GM23338 (cell line): ENCODE measurements at regions not wholly inside any gene's neighbourhood (a gene's known extent, or its start where the extent isn't known, plus 50 kb on each side); places are given as distances from the start of the nearest gene placed in this dataset.

Source experiments
- ATAC-seq: fragments of 200-7000 bp; cut with Tn5 transposase; 3 replicates; pipeline ENCODE4 v1.9.1; 2020
- DNase-seq: peaks from one replicate; pipeline ENCODE4 v3.0.0-alpha.2; 2015; ENCODE audit warnings: low spot score
- H2AFZ ChIP-seq: fragments of 200-600 bp; sonication (generic); 2 replicates; pipeline ENCODE4 v1.8.0; 2016; ENCODE audit warnings: antibody characterized with exemption, mild to moderate bottlenecking, moderate library complexity
- H3F3A ChIP-seq: fragments of 200-600 bp; sonication (generic); replicated peaks from 2 replicates; pipeline ENCODE4 v1.8.0; 2017; ENCODE audit warnings: antibody characterized with exemption, mixed run types, low read depth
- H3K27ac ChIP-seq: fragments of 200-600 bp; sonication (generic); 2 replicates; pipeline ENCODE4 v1.6.1; 2016; ENCODE audit warnings: low read depth
- H3K27me3 ChIP-seq: fragments of 200-600 bp; sonication (generic); 2 replicates; pipeline ENCODE4 v1.8.0; 2016; ENCODE audit warnings: mild to moderate bottlenecking, mixed run types, moderate library complexity; ENCODE audit not compliant: insufficient read depth
- H3K36me3 ChIP-seq: fragments of 200-600 bp; sonication (generic); 2 replicates; pipeline ENCODE4 v1.8.0; 2016; ENCODE audit warnings: mild to moderate bottlenecking; ENCODE audit not compliant: insufficient read depth
- H3K4me1 ChIP-seq: fragments of 200-600 bp; sonication (generic); 2 replicates; pipeline ENCODE4 v1.8.0; 2016; ENCODE audit warnings: mild to moderate bottlenecking, moderate library complexity; ENCODE audit not compliant: insufficient read depth
- H3K4me2 ChIP-seq: fragments of 200-600 bp; sonication (generic); 2 replicates; pipeline ENCODE4 v1.7.1; 2017; ENCODE audit warnings: mixed run types
- H3K4me3 ChIP-seq: fragments of 200-600 bp; sonication (generic); 2 replicates; pipeline ENCODE4 v1.6.1; 2016; ENCODE audit warnings: mixed run types
- H3K79me2 ChIP-seq: fragments of 200-600 bp; sonication (generic); replicated peaks from 2 replicates; pipeline ENCODE4 v1.8.0; 2017; ENCODE audit warnings: mild to moderate bottlenecking; ENCODE audit not compliant: insufficient read depth
- H3K9me2 ChIP-seq: fragments of 200-600 bp; sonication (generic); 2 replicates; pipeline ENCODE4 v1.8.0; 2017; ENCODE audit not compliant: insufficient read depth
- H4K20me1 ChIP-seq: fragments of 200-600 bp; sonication (generic); replicated peaks from 2 replicates; pipeline ENCODE4 v1.8.0; 2017; ENCODE audit warnings: mild to moderate bottlenecking; ENCODE audit not compliant: insufficient read depth
- H3K27ac Mint-ChIP-seq: 2 replicates; pipeline ENCODE4 v1.8.0; 2020; ENCODE audit warnings: inconsistent platforms, mild to moderate bottlenecking, moderate library complexity, mixed read lengths
- H3K27me3 Mint-ChIP-seq: 3 replicates; pipeline ENCODE4 v1.8.0; 2022; ENCODE audit warnings: low read depth, mild to moderate bottlenecking, moderate library complexity, mixed read lengths, inconsistent platforms; ENCODE audit not compliant: insufficient read depth, poor library complexity
- H3K36me3 Mint-ChIP-seq: 3 replicates; pipeline ENCODE4 v1.8.0; 2021; ENCODE audit warnings: low read depth, mild to moderate bottlenecking, inconsistent platforms, moderate library complexity, mixed read lengths
- H3K4me1 Mint-ChIP-seq: 3 replicates; pipeline ENCODE4 v1.8.0; 2020; ENCODE audit warnings: mild to moderate bottlenecking, inconsistent platforms, mixed read lengths
- H3K4me3 Mint-ChIP-seq: 3 replicates; pipeline ENCODE4 v1.8.0; 2021; ENCODE audit warnings: moderate library complexity, mild to moderate bottlenecking, inconsistent platforms, mixed read lengths
- H3K9me3 Mint-ChIP-seq: 3 replicates; pipeline ENCODE4 v1.8.0; 2020; ENCODE audit warnings: moderate library complexity, mild to moderate bottlenecking, inconsistent platforms, mixed read lengths
- EZH2 ChIP-seq: fragments of 200-600 bp; sonication (generic); IDR thresholded peaks from one replicate; pipeline ENCODE4 v1.8.0; 2017; ENCODE audit warnings: antibody characterized with exemption, mild to moderate bottlenecking, low read depth; ENCODE audit not compliant: unreplicated experiment
- JUNB ChIP-seq: IDR thresholded peaks from one replicate; pipeline ENCODE4 v1.6.1; 2016; ENCODE audit warnings: antibody characterized with exemption; ENCODE audit not compliant: unreplicated experiment
- NANOG ChIP-seq: IDR thresholded peaks from 2 replicates; pipeline ENCODE4 v1.6.1; 2016; ENCODE audit warnings: antibody characterized with exemption, borderline replicate concordance
- POLR2AphosphoS5 ChIP-seq: IDR thresholded peaks from 2 replicates; pipeline ENCODE4 v1.6.1; 2016; ENCODE audit warnings: antibody characterized with exemption, low read depth
- STAT1 ChIP-seq: IDR thresholded peaks from one replicate; pipeline ENCODE4 v1.6.1; 2016; ENCODE audit warnings: antibody characterized with exemption; ENCODE audit not compliant: unreplicated experiment
- ZNF331 ChIP-seq: fragments of 250-450 bp; sonication (Bioruptor Pico); IDR thresholded peaks from 2 replicates; pipeline ENCODE4 v1.5.0; 2020; ENCODE audit warnings: low read depth, mild to moderate bottlenecking, moderate library complexity
- TF ChIP-seq, protein P1 (sequence below): IDR thresholded peaks from one replicate; pipeline ENCODE4 v1.6.1; 2018; ENCODE audit warnings: antibody characterized with exemption; ENCODE audit not compliant: unreplicated experiment
- TF ChIP-seq, protein P2 (sequence below): IDR thresholded peaks from 2 replicates; pipeline ENCODE4 v1.6.1; 2016; ENCODE audit warnings: antibody characterized with exemption
- TF ChIP-seq, protein P3 (sequence below): fragments of 250-450 bp; sonication (Bioruptor Pico); IDR thresholded peaks from 2 replicates; pipeline ENCODE4 v1.5.0; 2020; ENCODE audit warnings: mild to moderate bottlenecking, moderate library complexity

DNA sequence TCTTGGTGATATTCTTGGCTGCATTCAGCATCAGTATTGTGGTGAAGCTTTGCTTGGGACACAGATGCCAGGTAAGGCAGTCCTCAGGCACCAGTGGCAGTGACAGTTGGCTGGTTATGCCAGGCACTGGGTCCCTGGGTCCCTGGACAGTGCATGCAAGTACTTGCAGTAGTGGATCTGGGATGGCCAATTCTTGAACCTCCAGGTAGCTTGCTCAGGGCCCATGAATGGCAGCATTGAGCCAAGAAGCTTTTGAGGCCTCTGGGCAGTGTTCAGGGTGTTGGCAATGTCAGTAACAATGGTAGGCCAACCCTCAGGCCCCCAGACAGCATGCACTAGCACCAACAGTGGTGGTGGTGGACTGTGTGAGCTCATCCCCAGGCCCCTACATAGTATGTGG lies 106.8 kb upstream of the ANXA10 start:
- H3K4me1 Mint-ChIP-seq: no peaks in the 10 kb centered on the region
- Histone ChIP-seq H3K9me2 (no peaks in the 10 kb centered on the region), H4K20me1 (no peaks in the 10 kb centered on the region), H3K79me2 (no peaks in the 10 kb centered on the region), H3K4me3 (no peak overlapping the region), H3K36me3 (no peaks in the 10 kb centered on the region), H2AFZ (no peak overlapping the region), H3F3A (no peaks in the 10 kb centered on the region), H3K4me2 (no peak overlapping the region), H3K4me1 (no peaks in the 10 kb centered on the region), H3K27ac (no peak overlapping the region), H3K27me3 (no peaks in the 10 kb centered on the region)
- peaks cover 17% of the 10 kb centered on the region; the same call in 2 of the 3 replicates for H3K9me3 Mint-ChIP-seq
- no peak for ATAC-seq
- no peak overlapping the region for H3K27ac Mint-ChIP-seq
- TF ChIP-seq JUNB: no peak
- TF ChIP-seq ZNF331 (CRISPR knock-in tag): no peak
- no peak for TF ChIP-seq POLR2AphosphoS5
- no peak for TF ChIP-seq EZH2
- TF ChIP-seq NANOG: no peak
- TF ChIP-seq, protein P1, sequence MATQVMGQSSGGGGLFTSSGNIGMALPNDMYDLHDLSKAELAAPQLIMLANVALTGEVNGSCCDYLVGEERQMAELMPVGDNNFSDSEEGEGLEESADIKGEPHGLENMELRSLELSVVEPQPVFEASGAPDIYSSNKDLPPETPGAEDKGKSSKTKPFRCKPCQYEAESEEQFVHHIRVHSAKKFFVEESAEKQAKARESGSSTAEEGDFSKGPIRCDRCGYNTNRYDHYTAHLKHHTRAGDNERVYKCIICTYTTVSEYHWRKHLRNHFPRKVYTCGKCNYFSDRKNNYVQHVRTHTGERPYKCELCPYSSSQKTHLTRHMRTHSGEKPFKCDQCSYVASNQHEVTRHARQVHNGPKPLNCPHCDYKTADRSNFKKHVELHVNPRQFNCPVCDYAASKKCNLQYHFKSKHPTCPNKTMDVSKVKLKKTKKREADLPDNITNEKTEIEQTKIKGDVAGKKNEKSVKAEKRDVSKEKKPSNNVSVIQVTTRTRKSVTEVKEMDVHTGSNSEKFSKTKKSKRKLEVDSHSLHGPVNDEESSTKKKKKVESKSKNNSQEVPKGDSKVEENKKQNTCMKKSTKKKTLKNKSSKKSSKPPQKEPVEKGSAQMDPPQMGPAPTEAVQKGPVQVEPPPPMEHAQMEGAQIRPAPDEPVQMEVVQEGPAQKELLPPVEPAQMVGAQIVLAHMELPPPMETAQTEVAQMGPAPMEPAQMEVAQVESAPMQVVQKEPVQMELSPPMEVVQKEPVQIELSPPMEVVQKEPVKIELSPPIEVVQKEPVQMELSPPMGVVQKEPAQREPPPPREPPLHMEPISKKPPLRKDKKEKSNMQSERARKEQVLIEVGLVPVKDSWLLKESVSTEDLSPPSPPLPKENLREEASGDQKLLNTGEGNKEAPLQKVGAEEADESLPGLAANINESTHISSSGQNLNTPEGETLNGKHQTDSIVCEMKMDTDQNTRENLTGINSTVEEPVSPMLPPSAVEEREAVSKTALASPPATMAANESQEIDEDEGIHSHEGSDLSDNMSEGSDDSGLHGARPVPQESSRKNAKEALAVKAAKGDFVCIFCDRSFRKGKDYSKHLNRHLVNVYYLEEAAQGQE: no peak
- TF ChIP-seq STAT1: no peak
- H3K27me3 Mint-ChIP-seq: no peaks in the 10 kb centered on the region
- no peak overlapping the region for H3K4me3 Mint-ChIP-seq
- no peak for DNase-seq
- peaks cover 2% of the 10 kb centered on the region for H3K36me3 Mint-ChIP-seq

DNA sequence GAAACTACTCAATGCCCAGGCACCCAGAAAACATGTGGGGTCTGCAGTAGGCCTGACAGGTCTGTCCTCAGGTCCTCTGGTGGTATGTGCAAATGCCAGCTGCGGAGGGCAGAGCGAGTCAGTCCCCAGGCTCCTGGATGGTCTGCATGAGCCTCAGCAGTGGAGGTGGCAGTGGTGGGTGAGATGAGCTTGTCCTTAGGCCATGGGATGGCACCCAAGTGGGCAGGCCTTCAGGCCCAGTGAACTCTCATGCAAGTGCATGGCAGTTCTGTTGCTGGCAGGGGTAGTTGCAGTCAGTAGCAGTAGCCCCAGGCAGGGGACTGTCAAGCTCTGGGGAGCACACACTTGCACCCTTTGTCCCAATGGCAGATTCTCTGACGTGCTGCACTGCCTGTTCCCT lies 106.3 kb upstream of the ANXA10 start:
- Mint-ChIP-seq H3K4me3 (no peak overlapping the region), H3K4me1 (no peaks in the 10 kb centered on the region), H3K36me3 (peaks cover 2% of the 10 kb centered on the region), H3K27me3 (no peaks in the 10 kb centered on the region), H3K9me3 (peaks cover 17% of the 10 kb centered on the region; the same call in 2 of the 3 replicates), H3K27ac (no peak overlapping the region)
- Histone ChIP-seq H3K36me3 (no peaks in the 10 kb centered on the region), H3K27ac (no peak overlapping the region), H3K27me3 (no peaks in the 10 kb centered on the region), H2AFZ (no peak overlapping the region), H3F3A (no peaks in the 10 kb centered on the region), H3K4me1 (no peaks in the 10 kb centered on the region), H3K9me2 (no peaks in the 10 kb centered on the region), H3K79me2 (no peaks in the 10 kb centered on the region), H4K20me1 (no peaks in the 10 kb centered on the region), H3K4me2 (no peak overlapping the region), H3K4me3 (no peak overlapping the region)
- ATAC-seq (no peak), DNase-seq (no peak)
- TF ChIP-seq, protein P1: no peak
- TF ChIP-seq, protein P2, sequence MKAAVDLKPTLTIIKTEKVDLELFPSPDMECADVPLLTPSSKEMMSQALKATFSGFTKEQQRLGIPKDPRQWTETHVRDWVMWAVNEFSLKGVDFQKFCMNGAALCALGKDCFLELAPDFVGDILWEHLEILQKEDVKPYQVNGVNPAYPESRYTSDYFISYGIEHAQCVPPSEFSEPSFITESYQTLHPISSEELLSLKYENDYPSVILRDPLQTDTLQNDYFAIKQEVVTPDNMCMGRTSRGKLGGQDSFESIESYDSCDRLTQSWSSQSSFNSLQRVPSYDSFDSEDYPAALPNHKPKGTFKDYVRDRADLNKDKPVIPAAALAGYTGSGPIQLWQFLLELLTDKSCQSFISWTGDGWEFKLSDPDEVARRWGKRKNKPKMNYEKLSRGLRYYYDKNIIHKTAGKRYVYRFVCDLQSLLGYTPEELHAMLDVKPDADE: no peak
- TF ChIP-seq, protein P3, sequence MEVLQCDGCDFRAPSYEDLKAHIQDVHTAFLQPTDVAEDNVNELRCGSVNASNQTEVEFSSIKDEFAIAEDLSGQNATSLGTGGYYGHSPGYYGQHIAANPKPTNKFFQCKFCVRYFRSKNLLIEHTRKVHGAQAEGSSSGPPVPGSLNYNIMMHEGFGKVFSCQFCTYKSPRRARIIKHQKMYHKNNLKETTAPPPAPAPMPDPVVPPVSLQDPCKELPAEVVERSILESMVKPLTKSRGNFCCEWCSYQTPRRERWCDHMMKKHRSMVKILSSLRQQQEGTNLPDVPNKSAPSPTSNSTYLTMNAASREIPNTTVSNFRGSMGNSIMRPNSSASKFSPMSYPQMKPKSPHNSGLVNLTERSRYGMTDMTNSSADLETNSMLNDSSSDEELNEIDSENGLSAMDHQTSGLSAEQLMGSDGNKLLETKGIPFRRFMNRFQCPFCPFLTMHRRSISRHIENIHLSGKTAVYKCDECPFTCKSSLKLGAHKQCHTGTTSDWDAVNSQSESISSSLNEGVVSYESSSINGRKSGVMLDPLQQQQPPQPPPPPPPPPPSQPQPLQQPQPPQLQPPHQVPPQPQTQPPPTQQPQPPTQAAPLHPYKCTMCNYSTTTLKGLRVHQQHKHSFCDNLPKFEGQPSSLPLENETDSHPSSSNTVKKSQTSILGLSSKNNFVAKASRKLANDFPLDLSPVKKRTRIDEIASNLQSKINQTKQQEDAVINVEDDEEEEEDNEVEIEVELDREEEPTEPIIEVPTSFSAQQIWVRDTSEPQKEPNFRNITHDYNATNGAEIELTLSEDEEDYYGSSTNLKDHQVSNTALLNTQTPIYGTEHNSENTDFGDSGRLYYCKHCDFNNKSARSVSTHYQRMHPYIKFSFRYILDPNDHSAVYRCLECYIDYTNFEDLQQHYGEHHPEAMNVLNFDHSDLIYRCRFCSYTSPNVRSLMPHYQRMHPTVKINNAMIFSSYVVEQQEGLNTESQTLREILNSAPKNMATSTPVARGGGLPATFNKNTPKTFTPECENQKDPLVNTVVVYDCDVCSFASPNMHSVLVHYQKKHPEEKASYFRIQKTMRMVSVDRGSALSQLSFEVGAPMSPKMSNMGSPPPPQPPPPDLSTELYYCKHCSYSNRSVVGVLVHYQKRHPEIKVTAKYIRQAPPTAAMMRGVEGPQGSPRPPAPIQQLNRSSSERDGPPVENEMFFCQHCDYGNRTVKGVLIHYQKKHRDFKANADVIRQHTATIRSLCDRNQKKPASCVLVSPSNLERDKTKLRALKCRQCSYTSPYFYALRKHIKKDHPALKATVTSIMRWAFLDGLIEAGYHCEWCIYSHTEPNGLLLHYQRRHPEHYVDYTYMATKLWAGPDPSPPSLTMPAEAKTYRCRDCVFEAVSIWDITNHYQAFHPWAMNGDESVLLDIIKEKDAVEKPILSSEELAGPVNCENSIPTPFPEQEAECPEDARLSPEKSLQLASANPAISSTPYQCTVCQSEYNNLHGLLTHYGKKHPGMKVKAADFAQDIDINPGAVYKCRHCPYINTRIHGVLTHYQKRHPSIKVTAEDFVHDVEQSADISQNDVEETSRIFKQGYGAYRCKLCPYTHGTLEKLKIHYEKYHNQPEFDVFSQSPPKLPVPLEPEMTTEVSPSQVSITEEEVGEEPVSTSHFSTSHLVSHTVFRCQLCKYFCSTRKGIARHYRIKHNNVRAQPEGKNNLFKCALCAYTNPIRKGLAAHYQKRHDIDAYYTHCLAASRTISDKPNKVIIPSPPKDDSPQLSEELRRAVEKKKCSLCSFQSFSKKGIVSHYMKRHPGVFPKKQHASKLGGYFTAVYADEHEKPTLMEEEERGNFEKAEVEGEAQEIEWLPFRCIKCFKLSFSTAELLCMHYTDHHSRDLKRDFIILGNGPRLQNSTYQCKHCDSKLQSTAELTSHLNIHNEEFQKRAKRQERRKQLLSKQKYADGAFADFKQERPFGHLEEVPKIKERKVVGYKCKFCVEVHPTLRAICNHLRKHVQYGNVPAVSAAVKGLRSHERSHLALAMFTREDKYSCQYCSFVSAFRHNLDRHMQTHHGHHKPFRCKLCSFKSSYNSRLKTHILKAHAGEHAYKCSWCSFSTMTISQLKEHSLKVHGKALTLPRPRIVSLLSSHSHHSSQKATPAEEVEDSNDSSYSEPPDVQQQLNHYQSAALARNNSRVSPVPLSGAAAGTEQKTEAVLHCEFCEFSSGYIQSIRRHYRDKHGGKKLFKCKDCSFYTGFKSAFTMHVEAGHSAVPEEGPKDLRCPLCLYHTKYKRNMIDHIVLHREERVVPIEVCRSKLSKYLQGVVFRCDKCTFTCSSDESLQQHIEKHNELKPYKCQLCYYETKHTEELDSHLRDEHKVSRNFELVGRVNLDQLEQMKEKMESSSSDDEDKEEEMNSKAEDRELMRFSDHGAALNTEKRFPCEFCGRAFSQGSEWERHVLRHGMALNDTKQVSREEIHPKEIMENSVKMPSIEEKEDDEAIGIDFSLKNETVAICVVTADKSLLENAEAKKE (CRISPR knock-in tag): no peak
